Kidney (tissue), 13 donors: ENCODE measurements at regions not wholly inside any gene's neighbourhood (a gene's known extent, or its start where the extent isn't known, plus 50 kb on each side); places are given as distances from the start of the nearest gene placed in this dataset.
A peak's percentile ranks its signal among the peaks of the same experiment; 100 is the strongest.
"Not testable (repeated sequence)": the region's sequence is repeated elsewhere in the genome, so short reads cannot be mapped to it uniquely, and the experiment has no call there.

ENCODE experiments used
- DNase-seq, 5 donors: peaks; one replicate each; pipeline ENCODE4 v3.0.0-alpha.2; 2013 to 2020
- FAIRE-seq: peaks from 2 replicates; lab custom pipeline; 2012; peaks lifted over from hg19 to GRCh38; lab: Jason Lieb, UNC
- H3K27ac ChIP-seq, 2 donors: one replicate each; pipeline ENCODE4 v1.7.0; 2013; ENCODE audit warnings: low read depth in 2 of 2, low read length in 2 of 2, inconsistent platforms in 1 of 2
- H3K27me3 ChIP-seq: one replicate; pipeline ENCODE4 v1.7.1; 2013; ENCODE audit warnings: low read length, inconsistent platforms; ENCODE audit not compliant: control insufficient read depth, insufficient read depth
- H3K36me3 ChIP-seq, 3 donors: one replicate each; pipeline versions ENCODE4 v1.7.0 to v1.7.1; 2013; ENCODE audit warnings: low read length in 3 of 3, control low read depth in 1 of 3, inconsistent platforms in 1 of 3; ENCODE audit not compliant: insufficient read depth in 3 of 3, control insufficient read depth in 2 of 3
- H3K4me1 ChIP-seq, 3 donors: one replicate each; pipeline versions ENCODE4 v1.7.0 to v1.7.1; 2013; ENCODE audit warnings: low read length in 3 of 3, inconsistent platforms in 1 of 3, low read depth in 1 of 3; ENCODE audit not compliant: control insufficient read depth in 2 of 3, insufficient read depth in 2 of 3
- H3K4me3 ChIP-seq, 3 donors: one replicate each; pipeline versions ENCODE4 v1.7.0 to v1.8.1; 2013; ENCODE audit warnings: low read length in 3 of 3, control low read depth in 1 of 3, inconsistent platforms in 1 of 3
- H3K9ac ChIP-seq, 3 donors: one replicate each; pipeline versions ENCODE4 v1.7.0 to v1.7.1; 2013; ENCODE audit warnings: low read length in 3 of 3, control low read depth in 1 of 3, inconsistent platforms in 1 of 3
- H3K9me3 ChIP-seq, 3 donors: one replicate each; pipeline versions ENCODE4 v1.7.0 to v1.7.1; 2013; ENCODE audit warnings: low read length in 3 of 3, control low read depth in 1 of 3, inconsistent platforms in 1 of 3; ENCODE audit not compliant: control insufficient read depth in 2 of 3, insufficient read depth in 1 of 3
- CTCF ChIP-seq: IDR thresholded peaks from 3 replicates; pipeline ENCODE4 v1.5.1; 2012; ENCODE audit warnings: mild to moderate bottlenecking, moderate library complexity, borderline replicate concordance; ENCODE audit not compliant: insufficient read depth; ENCODE audit errors: extremely low read depth
- intact Hi-C: fragments of 100-400 bp; cut with DNase I; formaldehyde crosslinking; loops from one replicate; pipeline ENCODE4 v1.11.1; 2022
- donor health status: control.
- donor health status: control.
- donor health status: control.
- donor health status: control.
- donor health status: control.
- donor health status: DM: yes; HTN: yes; CAD: no.
- donor health status: Normal renal cell carcinoma (clear cell type).

- H3K9ac ChIP-seq: no peak overlapping the region
- intact Hi-C loops: no loop called here
- H3K27me3 ChIP-seq: no peaks in the 10 kb centered on the region
- no peak for DNase-seq
- H3K9me3 ChIP-seq: no peaks in the 10 kb centered on the region
- no peak for TF ChIP-seq CTCF
- H3K4me1 ChIP-seq: no peaks in the 10 kb centered on the region
- H3K27ac ChIP-seq: no peak overlapping the region
- no peak for FAIRE-seq
- no peak overlapping the region for H3K4me3 ChIP-seq
- H3K36me3 ChIP-seq: no peaks in the 10 kb centered on the region
These were observed 264.9 kb downstream of the CCER1 start for GRCh38 chr12:90690120-90690519.

- H3K9me3 ChIP-seq, H3K27me3 ChIP-seq, H3K27ac ChIP-seq, H3K36me3 ChIP-seq, H3K4me1 ChIP-seq, DNase-seq, H3K4me3 ChIP-seq, intact Hi-C loops, H3K9ac ChIP-seq: not testable (repeated sequence)
- peak; percentile 91 for FAIRE-seq
These were observed 267.3 kb downstream of the CCER1 start for GRCh38 chr12:90687682-90688081.

GRCh38 chr12:90683871-90684270 is 271.1 kb downstream of the CCER1 start:
- no peak for FAIRE-seq
- no peak for DNase-seq
- H3K4me3 ChIP-seq: no peak overlapping the region
- intact Hi-C loops: no loop called here
- no peaks in the 10 kb centered on the region for H3K36me3 ChIP-seq
- no peak overlapping the region for H3K9ac ChIP-seq
- no peaks in the 10 kb centered on the region for H3K4me1 ChIP-seq
- H3K27me3 ChIP-seq: no peaks in the 10 kb centered on the region
- no peak for TF ChIP-seq CTCF
- no peak overlapping the region for H3K27ac ChIP-seq
- H3K9me3 ChIP-seq: no peaks in the 10 kb centered on the region

- intact Hi-C loops: no loop called here
- H3K27me3 ChIP-seq: no peaks in the 10 kb centered on the region
- FAIRE-seq (no peak), DNase-seq (no peak)
- no peak overlapping the region for H3K27ac ChIP-seq
- TF ChIP-seq CTCF: no peak
- no peaks in the 10 kb centered on the region for H3K9me3 ChIP-seq
- H3K9ac ChIP-seq: no peak overlapping the region
- H3K4me1 ChIP-seq: no peaks in the 10 kb centered on the region
- no peaks in the 10 kb centered on the region for H3K36me3 ChIP-seq
- H3K4me3 ChIP-seq: no peak overlapping the region
These were observed 272.6 kb downstream of the CCER1 start for GRCh38 chr12:90682398-90682797.
